ENCODE measurements at regions not wholly inside any gene's neighbourhood (a gene's known extent, or its start where the extent isn't known, plus 50 kb on each side); places are given as distances from the start of the nearest gene placed in this dataset.

- TF ChIP-seq CTCF (IDR thresholded peaks at IDR 0.05; ENCODE audit: extremely low read depth in 1 of 2, insufficient read depth in 1 of 2, low read depth in 1 of 2, low read length in 2 of 2) (no peak), POLR2A (IDR thresholded peaks at IDR 0.05; ENCODE audit: low read depth, low read length) (no peak), POLR2AphosphoS5 (IDR thresholded peaks at IDR 0.05; ENCODE audit: insufficient read depth, low read depth, low read length) (no peak), MYC (IDR thresholded peaks at IDR 0.05; ENCODE audit: low read depth, low read length) (no peak), EZH2 (IDR thresholded peaks at IDR 0.05; ENCODE audit: borderline replicate concordance, low read depth, low read length, severe bottlenecking) (no peak), MAX (IDR thresholded peaks at IDR 0.05; ENCODE audit: insufficient read depth, insufficient read length) (no peak), GATA2 (IDR thresholded peaks at IDR 0.05; ENCODE audit: insufficient read depth, insufficient read length, low read depth, low read length) (no peak)
Observed at GRCh38 chr5:21694567-21694966, 1158.6 kb downstream of the CDH12 start.

Data from endothelial cell of umbilical vein (primary cell).